Chondrocyte (in vitro differentiated cells): ENCODE measurements at regions not wholly inside any gene's neighbourhood (a gene's known extent, or its start where the extent isn't known, plus 50 kb on each side); places are given as distances from the start of the nearest gene placed in this dataset.

Source experiments
- DNase-seq: peaks from one replicate; pipeline ENCODE4 v3.0.0; 2021; ENCODE audit warnings: mixed read lengths, low spot score
- H3K27ac Mint-ChIP-seq: one replicate; pipeline ENCODE4 v1.8.0; 2021; ENCODE audit warnings: mild to moderate bottlenecking, moderate library complexity, mixed read lengths; ENCODE audit not compliant: unreplicated experiment
- H3K27me3 Mint-ChIP-seq: 2 replicates; pipeline ENCODE4 v1.8.0; 2021; ENCODE audit warnings: low read depth, mixed read lengths
- H3K36me3 Mint-ChIP-seq: 2 replicates; pipeline ENCODE4 v1.8.0; 2021; ENCODE audit warnings: low read depth, mixed read lengths
- H3K4me1 Mint-ChIP-seq: 2 replicates; pipeline ENCODE4 v1.8.0; 2021; ENCODE audit warnings: low read depth, mild to moderate bottlenecking, mixed read lengths
- H3K4me3 Mint-ChIP-seq: one replicate; pipeline ENCODE4 v1.8.0; 2021; ENCODE audit warnings: mild to moderate bottlenecking, moderate library complexity, mixed read lengths; ENCODE audit not compliant: unreplicated experiment
- H3K9me3 Mint-ChIP-seq: 2 replicates; pipeline ENCODE4 v1.8.0; 2021; ENCODE audit warnings: low read depth, mixed read lengths
- TF ChIP-seq, protein P1 (sequence below): fragments of 200-600 bp; sonication (generic); IDR thresholded peaks from 2 replicates; pipeline ENCODE4 v1.5.0; 2021; ENCODE audit warnings: antibody characterized with exemption, mild to moderate bottlenecking, moderate library complexity

DNA sequence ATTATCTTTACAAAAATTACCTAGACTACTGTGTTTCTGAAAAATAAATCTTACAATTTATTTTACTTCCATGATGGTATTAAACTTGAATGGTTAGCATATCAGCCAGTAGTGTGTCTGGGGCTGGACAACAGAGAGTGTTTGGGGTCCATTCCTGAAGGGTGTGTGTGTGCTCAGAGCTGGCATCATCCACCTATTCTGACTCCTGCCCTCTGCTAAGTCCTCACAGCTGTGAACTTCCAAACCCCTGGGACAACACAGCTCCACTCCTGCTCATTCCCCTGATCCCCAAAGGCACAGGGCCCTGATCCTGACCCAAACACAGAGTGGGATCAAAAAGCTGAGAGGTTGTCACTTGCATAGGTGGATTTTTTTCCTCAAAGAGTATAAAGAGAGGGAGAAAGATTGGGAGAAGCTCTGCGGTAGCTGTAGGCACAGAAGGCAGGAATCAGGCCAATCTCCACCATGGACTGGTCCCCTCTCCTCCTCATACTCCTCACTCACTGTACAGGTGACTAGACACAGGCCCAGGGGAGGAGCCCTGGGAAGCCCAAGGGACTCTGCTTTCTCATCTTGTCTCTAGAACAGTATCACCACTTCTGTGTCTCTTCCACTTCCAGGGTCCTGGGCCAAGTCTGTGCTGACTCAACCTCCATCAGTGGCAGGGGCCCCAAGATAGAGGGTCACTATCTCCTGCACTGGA is 55.7 kb upstream of the TOP3B start:
- Mint-ChIP-seq H3K36me3 (peaks cover 2% of the 10 kb centered on the region), H3K4me3 (no peak overlapping the region), H3K27me3 (peaks cover 43% of the 10 kb centered on the region), H3K27ac (no peak overlapping the region), H3K9me3 (no peaks in the 10 kb centered on the region), H3K4me1 (peaks cover 3% of the 10 kb centered on the region)
- TF ChIP-seq, protein P1, sequence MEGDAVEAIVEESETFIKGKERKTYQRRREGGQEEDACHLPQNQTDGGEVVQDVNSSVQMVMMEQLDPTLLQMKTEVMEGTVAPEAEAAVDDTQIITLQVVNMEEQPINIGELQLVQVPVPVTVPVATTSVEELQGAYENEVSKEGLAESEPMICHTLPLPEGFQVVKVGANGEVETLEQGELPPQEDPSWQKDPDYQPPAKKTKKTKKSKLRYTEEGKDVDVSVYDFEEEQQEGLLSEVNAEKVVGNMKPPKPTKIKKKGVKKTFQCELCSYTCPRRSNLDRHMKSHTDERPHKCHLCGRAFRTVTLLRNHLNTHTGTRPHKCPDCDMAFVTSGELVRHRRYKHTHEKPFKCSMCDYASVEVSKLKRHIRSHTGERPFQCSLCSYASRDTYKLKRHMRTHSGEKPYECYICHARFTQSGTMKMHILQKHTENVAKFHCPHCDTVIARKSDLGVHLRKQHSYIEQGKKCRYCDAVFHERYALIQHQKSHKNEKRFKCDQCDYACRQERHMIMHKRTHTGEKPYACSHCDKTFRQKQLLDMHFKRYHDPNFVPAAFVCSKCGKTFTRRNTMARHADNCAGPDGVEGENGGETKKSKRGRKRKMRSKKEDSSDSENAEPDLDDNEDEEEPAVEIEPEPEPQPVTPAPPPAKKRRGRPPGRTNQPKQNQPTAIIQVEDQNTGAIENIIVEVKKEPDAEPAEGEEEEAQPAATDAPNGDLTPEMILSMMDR, result no peak
- DNase-seq, result no peak

DNA sequence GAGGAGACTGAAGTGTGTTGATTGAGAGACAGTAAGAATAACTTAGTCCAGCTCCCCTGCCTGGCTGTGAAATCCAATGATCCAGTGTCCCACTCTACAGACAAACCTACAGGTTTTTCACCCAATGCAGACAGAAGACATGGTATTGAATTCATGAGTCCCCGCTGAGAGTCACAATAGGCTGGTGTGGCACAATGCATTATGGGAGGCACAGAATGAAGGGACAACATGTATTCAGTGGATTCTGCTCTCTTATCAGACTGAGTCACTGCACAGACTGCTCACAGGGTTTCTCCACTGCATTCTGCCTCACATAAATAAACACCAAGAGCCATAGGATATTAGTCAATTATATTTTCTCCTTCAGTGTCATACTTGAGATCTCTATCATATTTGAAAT is 55.2 kb upstream of the TOP3B start:
- peaks cover 39% of the 10 kb centered on the region for H3K27me3 Mint-ChIP-seq

DNA sequence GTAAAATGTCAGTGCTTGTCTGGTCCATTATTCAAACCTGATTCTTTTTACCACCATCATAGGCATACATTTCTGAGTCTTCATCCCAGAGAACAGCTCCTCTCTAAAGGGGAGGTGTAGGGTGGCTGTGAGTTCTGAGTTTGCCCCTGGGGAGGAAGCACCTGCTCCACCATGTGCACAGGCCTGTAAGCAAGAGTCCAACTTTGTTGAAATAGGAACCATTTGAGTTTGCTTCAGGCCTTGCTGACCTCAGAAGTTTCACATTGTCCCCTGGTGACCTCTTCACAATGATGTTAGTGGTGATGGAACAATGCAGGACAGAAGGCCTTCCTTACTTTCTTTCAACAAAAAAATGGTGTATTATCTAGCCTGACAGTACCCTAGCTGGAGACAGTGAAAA is 54.6 kb upstream of the TOP3B start:
- Mint-ChIP-seq H3K4me1 (peaks cover 3% of the 10 kb centered on the region), H3K27me3 (peaks cover 37% of the 10 kb centered on the region), H3K9me3 (no peaks in the 10 kb centered on the region), H3K4me3 (no peak overlapping the region), H3K36me3 (peaks cover 2% of the 10 kb centered on the region), H3K27ac (no peak overlapping the region)
- no peak for DNase-seq
- TF ChIP-seq, protein P1, result no peak

More for the DNA sequence above, 55.2 kb upstream of the TOP3B start:
- no peak for DNase-seq
- H3K4me3 Mint-ChIP-seq, result no peak overlapping the region
- H3K27ac Mint-ChIP-seq, result no peak overlapping the region
- TF ChIP-seq, protein P1, result no peak
- peaks cover 3% of the 10 kb centered on the region for H3K4me1 Mint-ChIP-seq
- no peaks in the 10 kb centered on the region for H3K9me3 Mint-ChIP-seq
- H3K36me3 Mint-ChIP-seq, result peaks cover 2% of the 10 kb centered on the region

DNA sequence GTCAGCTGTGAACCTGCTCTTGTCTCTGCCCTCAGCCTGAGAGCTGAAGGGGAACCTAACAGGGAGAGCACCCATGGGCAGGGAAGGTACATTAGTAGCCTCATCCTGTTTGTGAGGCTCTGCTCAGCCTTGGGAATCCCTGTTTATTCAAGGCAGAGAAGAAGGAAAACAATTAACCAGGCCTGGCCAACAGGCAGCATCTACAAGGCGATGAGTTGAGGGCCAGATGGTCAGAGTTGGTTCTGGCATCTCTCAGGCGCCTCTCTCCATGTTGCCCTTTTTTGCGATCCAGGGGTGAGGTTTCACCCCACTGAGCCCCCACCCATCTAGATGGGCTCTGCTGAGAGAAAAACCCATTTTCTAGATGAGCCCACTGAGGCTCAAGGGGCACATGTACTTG is 54.0 kb upstream of the TOP3B start:
- Mint-ChIP-seq H3K36me3 (peaks cover 2% of the 10 kb centered on the region), H3K27ac (no peak overlapping the region), H3K27me3 (peaks cover 33% of the 10 kb centered on the region), H3K9me3 (no peaks in the 10 kb centered on the region), H3K4me3 (no peak overlapping the region), H3K4me1 (peaks cover 3% of the 10 kb centered on the region)
- TF ChIP-seq, protein P1, result no peak
- DNase-seq, result no peak

DNA sequence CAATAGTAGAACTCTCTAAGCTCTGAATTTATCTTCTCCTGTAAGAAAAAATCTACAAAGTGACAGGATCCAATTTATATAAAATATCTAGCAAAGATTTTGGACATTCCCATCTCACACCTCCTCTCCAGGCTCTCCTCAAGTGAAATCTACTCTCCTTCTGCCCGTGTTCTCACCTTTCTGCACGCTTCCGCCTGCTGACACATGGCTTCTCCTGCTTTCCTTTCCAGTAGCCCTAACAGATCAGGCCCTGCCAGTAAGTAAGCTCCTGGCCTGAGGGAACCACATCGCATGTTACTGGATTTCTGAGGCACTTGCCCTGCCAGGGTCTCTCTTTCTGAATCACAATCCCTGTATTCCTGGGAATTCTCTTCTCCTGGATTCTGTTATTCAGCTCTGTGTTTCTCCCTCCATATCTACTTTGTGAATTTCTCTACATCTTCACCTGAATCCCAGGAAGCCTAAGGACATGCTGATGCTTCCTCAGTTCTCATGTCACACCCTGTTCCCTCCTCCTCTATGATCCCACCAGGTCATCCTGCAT is 53.3 kb upstream of the TOP3B start:
- DNase-seq, result no peak
- H3K36me3 Mint-ChIP-seq, result peaks cover 2% of the 10 kb centered on the region
- peaks cover 10% of the 10 kb centered on the region for H3K4me1 Mint-ChIP-seq
- H3K4me3 Mint-ChIP-seq, result no peak overlapping the region
- H3K27me3 Mint-ChIP-seq, result peaks cover 33% of the 10 kb centered on the region
- TF ChIP-seq, protein P1, result no peak
- H3K27ac Mint-ChIP-seq, result no peak overlapping the region
- H3K9me3 Mint-ChIP-seq, result no peaks in the 10 kb centered on the region
